Tibial artery (tissue), 4 donors: ENCODE measurements at regions not wholly inside any gene's neighbourhood (a gene's known extent, or its start where the extent isn't known, plus 50 kb on each side); places are given as distances from the start of the nearest gene placed in this dataset.

Experiments used
- DNase-seq, 2 donors: peaks; one replicate each; pipeline ENCODE4 v3.0.0-alpha.2; 2019
- H3K27ac ChIP-seq, 2 donors: fragments of 200-600 bp; sonication (generic) in 1 of 2; 1 replicate in 1 of 2; 2 replicates in 1 of 2; pipeline ENCODE4 v1.5.1; 2018 to 2019; ENCODE audit warnings: mild to moderate bottlenecking in 1 of 2
- H3K27me3 ChIP-seq, 2 donors: fragments of 200-600 bp; sonication (generic) in 1 of 2; one replicate each; pipeline versions ENCODE4 v1.5.1 to v1.6.0; 2016 to 2019
- H3K36me3 ChIP-seq, 3 donors: fragments of 200-600 bp; sonication (generic) in 2 of 3; one replicate each; pipeline ENCODE4 v1.5.1; 2016 to 2019; ENCODE audit warnings: mild to moderate bottlenecking in 2 of 3
- H3K4me1 ChIP-seq, 4 donors: fragments of 200-600 bp; sonication (generic) in 2 of 4; 1 replicate in 3 of 4; 2 replicates in 1 of 4; pipeline ENCODE4 v1.5.1; 2016 to 2019
- H3K4me3 ChIP-seq, 2 donors: fragments of 200-600 bp; sonication (generic) in 1 of 2; 1 replicate in 1 of 2; 2 replicates in 1 of 2; pipeline ENCODE4 v1.5.1; 2018 to 2019; ENCODE audit warnings: mild to moderate bottlenecking in 2 of 2
- H3K9me3 ChIP-seq, 3 donors: fragments of 200-600 bp; sonication (generic) in 1 of 3; one replicate each; pipeline ENCODE4 v1.5.1; 2016 to 2019
- intact Hi-C: fragments of 100-400 bp; cut with DNase I; formaldehyde crosslinking; loops from one replicate; pipeline ENCODE4 v1.15.0; 2023; ENCODE audit warnings: low total_unique reads
- TF ChIP-seq, protein P1 (sequence below), 2 experiments: fragments of 200-600 bp in 1 of 2; fragments of 450-650 bp in 1 of 2; IDR thresholded peaks; one replicate each; pipeline ENCODE4 v1.5.1; 2017 to 2019; ENCODE audit warnings: antibody characterized with exemption in 2 of 2, mild to moderate bottlenecking in 1 of 2, moderate library complexity in 1 of 2

DNA sequence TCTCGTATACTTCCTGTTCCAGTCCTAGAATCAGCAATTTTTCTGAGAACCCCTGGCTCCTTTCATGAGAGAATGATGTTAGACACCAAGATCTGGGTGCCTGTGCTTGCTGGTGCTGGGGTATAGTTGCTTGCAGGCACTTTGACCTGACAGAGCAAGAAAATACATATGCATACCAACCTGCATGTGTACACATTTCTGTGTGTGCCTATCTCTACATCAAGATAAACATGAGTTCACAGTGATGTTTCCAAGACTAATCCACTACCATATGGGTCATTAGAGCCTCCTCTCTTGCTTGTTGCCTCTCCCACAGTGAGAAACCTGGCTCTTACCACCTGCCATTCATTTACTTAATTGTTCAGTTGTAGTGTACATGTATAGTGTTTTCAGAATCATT lies 229.1 kb upstream of the IGFBP3 start:
- DNase-seq = no peak
- no peaks in the 10 kb centered on the region for H3K9me3 ChIP-seq
- intact Hi-C loops = no loop called here
- H3K4me3 ChIP-seq = no peak overlapping the region
- no peak overlapping the region for H3K27ac ChIP-seq
- TF ChIP-seq, protein P1, sequence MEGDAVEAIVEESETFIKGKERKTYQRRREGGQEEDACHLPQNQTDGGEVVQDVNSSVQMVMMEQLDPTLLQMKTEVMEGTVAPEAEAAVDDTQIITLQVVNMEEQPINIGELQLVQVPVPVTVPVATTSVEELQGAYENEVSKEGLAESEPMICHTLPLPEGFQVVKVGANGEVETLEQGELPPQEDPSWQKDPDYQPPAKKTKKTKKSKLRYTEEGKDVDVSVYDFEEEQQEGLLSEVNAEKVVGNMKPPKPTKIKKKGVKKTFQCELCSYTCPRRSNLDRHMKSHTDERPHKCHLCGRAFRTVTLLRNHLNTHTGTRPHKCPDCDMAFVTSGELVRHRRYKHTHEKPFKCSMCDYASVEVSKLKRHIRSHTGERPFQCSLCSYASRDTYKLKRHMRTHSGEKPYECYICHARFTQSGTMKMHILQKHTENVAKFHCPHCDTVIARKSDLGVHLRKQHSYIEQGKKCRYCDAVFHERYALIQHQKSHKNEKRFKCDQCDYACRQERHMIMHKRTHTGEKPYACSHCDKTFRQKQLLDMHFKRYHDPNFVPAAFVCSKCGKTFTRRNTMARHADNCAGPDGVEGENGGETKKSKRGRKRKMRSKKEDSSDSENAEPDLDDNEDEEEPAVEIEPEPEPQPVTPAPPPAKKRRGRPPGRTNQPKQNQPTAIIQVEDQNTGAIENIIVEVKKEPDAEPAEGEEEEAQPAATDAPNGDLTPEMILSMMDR (IDR thresholded peaks at IDR 0.05) = no peak
- H3K4me1 ChIP-seq = peaks cover 0 to 19% (median 14%) of the 10 kb centered on the region in 4 donors
- no peaks in the 10 kb centered on the region for H3K27me3 ChIP-seq
- no peaks in the 10 kb centered on the region for H3K36me3 ChIP-seq

DNA sequence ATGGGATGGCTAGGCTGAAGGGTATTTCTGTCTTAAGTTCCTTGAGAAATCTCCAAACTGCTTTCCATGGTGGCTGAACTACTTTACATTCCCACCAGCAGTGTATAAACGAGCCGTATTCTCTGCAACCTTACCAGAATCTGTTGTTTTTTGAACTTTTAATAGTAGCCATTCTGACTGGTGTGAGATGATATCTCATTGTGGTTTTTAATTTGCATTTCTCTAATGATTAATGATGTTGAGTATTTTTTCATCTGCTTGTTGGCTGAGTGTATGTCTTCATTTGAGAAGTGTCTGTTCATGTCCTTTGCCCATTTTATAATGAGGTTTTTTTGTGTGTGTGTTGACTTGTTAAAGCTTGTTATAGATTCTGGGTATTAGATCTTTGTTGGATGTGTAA lies 226.8 kb upstream of the IGFBP3 start:
- intact Hi-C loops = no loop called here
- H3K9me3 ChIP-seq = no peaks in the 10 kb centered on the region
- no peak overlapping the region for H3K4me3 ChIP-seq
- no peaks in the 10 kb centered on the region for H3K36me3 ChIP-seq
- no peak overlapping the region for H3K27ac ChIP-seq
- no peaks in the 10 kb centered on the region for H3K27me3 ChIP-seq
- DNase-seq = no peak
- TF ChIP-seq, protein P1 (IDR thresholded peaks at IDR 0.05) = no peak
- peaks cover 0 to 39% (median 16%) of the 10 kb centered on the region in 4 donors for H3K4me1 ChIP-seq

DNA sequence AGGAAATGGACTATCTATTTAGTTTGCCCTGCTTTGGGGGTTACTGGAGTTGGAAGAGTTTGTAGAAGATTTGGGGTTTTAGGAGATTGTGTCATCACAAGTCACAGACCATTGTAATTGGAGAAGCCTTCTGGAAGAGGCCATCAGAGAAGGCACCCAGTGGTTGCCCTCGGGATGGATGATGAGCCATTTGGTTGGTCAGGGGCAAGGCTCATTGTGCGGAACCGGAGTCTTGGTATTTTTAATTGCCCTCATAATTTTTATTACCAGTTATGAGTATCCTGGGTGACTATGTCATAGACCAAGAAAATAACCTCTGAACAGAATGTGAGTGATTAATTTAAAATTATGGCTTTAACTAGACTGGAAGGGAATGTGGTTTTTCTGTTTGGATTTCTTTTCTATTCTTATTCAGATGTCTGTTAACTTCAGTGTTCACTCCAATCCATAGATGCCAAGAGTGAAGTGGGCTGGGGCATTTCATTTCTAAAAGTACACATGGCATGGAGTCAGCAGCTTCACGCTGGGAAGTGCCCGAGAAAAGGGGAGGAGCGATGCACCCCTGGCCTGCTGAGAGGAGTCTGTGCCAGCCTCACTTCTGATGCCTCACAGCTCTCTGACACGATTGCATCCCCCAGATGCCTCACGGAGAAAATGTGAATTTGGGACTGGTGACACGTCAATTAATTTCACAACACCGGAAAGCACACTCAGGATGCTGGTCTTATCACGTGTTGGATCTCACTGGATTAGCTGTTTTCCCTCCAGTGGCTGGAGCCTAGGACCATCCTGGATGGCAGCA lies 225.6 kb upstream of the IGFBP3 start:
- H3K27me3 ChIP-seq = no peaks in the 10 kb centered on the region
- no peak overlapping the region for H3K4me3 ChIP-seq
- peak in 1 of 2 donors; percentile 78 for DNase-seq
- TF ChIP-seq, protein P1 (IDR thresholded peaks at IDR 0.05) = no peak
- peaks cover 0 to 39% (median 16%) of the 10 kb centered on the region in 4 donors for H3K4me1 ChIP-seq
- intact Hi-C loops = no loop called here
- H3K36me3 ChIP-seq = no peaks in the 10 kb centered on the region
- H3K27ac ChIP-seq = peak overlapping the region; percentile 42 to 45
- H3K9me3 ChIP-seq = no peaks in the 10 kb centered on the region

DNA sequence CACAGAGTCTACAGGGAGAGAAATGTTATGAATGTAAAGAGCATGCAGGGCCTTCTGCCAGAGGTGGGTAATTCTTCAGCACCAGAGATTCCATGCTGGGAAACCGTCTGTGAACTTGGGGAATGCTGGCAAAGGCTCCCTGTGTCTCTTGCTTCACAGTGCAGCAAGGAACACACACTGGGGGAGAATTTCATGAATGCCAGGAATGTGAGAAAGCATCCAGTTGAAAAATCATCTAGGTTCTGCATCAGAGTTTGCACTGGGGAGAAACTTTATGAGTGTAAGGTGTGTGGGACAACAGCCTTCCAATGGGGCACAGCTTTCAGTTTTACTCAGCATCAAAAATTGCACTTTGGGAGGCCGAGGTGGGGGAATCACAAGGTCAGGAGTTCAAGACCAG lies 224.3 kb upstream of the IGFBP3 start:
- intact Hi-C loops = no loop called here

DNA sequence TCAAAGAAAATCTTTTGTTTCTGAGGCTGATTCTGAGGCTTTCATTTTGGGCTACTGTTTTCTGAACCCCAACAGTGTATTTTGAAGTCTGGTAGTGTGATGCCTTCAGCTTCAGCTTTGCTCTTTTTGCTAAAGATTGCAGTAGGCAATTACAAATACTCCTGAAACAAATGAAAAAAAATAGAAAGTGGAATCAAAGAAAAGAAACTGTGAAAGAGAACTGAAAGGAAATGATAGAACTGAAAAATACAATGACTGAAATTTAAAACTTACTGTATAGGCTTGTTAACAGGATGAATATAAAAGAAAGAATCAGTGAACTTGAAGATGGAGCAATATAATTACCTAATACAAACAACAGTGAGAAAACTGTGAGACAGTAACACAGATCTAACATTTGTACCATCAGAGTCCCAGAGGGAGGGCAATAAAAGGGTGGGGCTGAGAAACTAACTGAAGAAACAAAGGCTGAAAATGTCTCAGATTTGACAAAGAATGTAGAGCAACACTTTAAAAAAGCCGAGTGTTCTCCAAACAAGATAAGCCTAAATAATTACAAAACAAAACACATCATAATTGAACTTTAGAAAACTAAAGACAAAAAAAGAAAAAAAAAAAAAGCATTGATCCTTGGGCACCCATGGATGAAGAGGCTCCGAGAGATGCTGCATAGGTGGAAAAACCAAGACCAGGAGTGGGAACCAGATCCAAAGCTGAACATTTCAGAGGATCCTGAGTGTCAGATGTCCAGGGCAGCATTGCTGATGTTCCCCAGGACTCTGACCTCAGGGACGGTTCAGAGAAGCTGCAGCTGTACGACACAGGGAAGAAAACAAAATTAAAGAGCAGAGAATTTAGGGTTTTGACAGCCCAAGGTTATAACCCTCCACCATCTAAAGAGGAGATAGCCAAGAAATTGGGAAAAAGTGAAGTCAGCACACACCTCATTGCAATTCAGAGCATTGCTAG lies 223.2 kb upstream of the IGFBP3 start:
- no peak overlapping the region for H3K4me3 ChIP-seq
- no peaks in the 10 kb centered on the region for H3K9me3 ChIP-seq
- H3K27me3 ChIP-seq = no peaks in the 10 kb centered on the region
- H3K4me1 ChIP-seq = peaks cover 0 to 39% (median 16%) of the 10 kb centered on the region in 4 donors
- no peaks in the 10 kb centered on the region for H3K36me3 ChIP-seq
- peak overlapping the region in 1 of 2 donors; percentile 11 for H3K27ac ChIP-seq
- TF ChIP-seq, protein P1 (IDR thresholded peaks at IDR 0.05) = no peak
- DNase-seq = no peak
- intact Hi-C loops = no loop called here

More for the DNA sequence above, 224.3 kb upstream of the IGFBP3 start:
- no peak overlapping the region for H3K4me3 ChIP-seq
- H3K9me3 ChIP-seq = no peaks in the 10 kb centered on the region
- no peak for DNase-seq
- no peaks in the 10 kb centered on the region for H3K27me3 ChIP-seq
- TF ChIP-seq, protein P1 (IDR thresholded peaks at IDR 0.05) = no peak
- peaks cover 0 to 39% (median 16%) of the 10 kb centered on the region in 4 donors for H3K4me1 ChIP-seq
- peak overlapping the region in 1 of 2 donors; percentile 42 for H3K27ac ChIP-seq
- H3K36me3 ChIP-seq = no peaks in the 10 kb centered on the region
